DND-41 (cell line): ENCODE measurements at regions not wholly inside any gene's neighbourhood (a gene's known extent, or its start where the extent isn't known, plus 50 kb on each side); places are given as distances from the start of the nearest gene placed in this dataset.

Source experiments
- CTCF ChIP-seq: IDR thresholded peaks from 2 replicates; pipeline ENCODE4 v1.5.1; 2012; ENCODE audit warnings: borderline replicate concordance, low read length, moderate library complexity, mild to moderate bottlenecking; ENCODE audit not compliant: poor library complexity, severe bottlenecking; ENCODE audit errors: extremely low read depth
- EZH2 ChIP-seq: IDR thresholded peaks from 3 replicates; pipeline ENCODE4 v1.6.1; 2012; ENCODE audit warnings: borderline replicate concordance, low read depth, mild to moderate bottlenecking, moderate library complexity, low read length, inconsistent platforms; ENCODE audit not compliant: severe bottlenecking

- no peak for TF ChIP-seq CTCF
- no peak for TF ChIP-seq EZH2
These were observed 1254.5 kb upstream of the FAM98A start for GRCh38 chr2:34853646-34854045.
